Dendritic cell treated with granulocyte-macrophage colony-stimulating factor and Interleukin-4, amounts not matched to agents 40 ng/mL and 50 ng/mL, for 4 days (primary cell): ENCODE measurements at regions not wholly inside any gene's neighbourhood (a gene's known extent, or its start where the extent isn't known, plus 50 kb on each side); places are given as distances from the start of the nearest gene placed in this dataset.

Experiments
- H3K27ac Mint-ChIP-seq: one replicate; pipeline ENCODE4 v1.8.0; 2022; ENCODE audit warnings: mild to moderate bottlenecking, mixed read lengths
- H3K27me3 Mint-ChIP-seq: one replicate; pipeline ENCODE4 v1.8.0; 2022; ENCODE audit warnings: mild to moderate bottlenecking, mixed read lengths
- H3K36me3 Mint-ChIP-seq: one replicate; pipeline ENCODE4 v1.8.0; 2022; ENCODE audit warnings: low read depth, mixed read lengths
- H3K4me1 Mint-ChIP-seq: one replicate; pipeline ENCODE4 v1.8.0; 2022; ENCODE audit warnings: low read depth, mixed read lengths
- H3K4me3 Mint-ChIP-seq: one replicate; pipeline ENCODE4 v1.8.0; 2022; ENCODE audit warnings: mild to moderate bottlenecking, moderate library complexity, mixed read lengths
- H3K9me3 Mint-ChIP-seq: one replicate; pipeline ENCODE4 v1.8.0; 2022; ENCODE audit warnings: mixed read lengths
- intact Hi-C: fragments of 100-400 bp; cut with micrococcal nuclease; formaldehyde crosslinking; loops from one replicate; pipeline ENCODE4 v1.15.0; 2022

DNA sequence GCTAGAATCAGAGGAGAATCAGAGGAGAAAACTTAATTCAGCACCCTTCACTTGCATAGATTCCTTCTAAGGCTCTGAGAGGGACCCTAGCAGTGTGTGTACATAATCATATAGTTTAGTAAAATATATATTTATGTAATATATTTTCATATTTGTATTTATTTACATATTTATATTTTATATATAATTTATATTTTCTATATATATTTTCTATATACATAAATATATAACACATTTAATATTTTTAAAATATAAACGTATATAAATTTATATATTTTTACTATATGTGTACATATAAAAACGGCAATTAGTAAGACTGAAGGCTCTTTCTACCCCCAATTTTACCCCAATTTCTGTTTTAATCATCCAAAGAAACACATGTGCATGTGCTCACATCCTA, 80.3 kb downstream of the NXPE2 start:
- no peak overlapping the region for H3K4me3 Mint-ChIP-seq
- intact Hi-C loops, result no loop called here
- no peaks in the 10 kb centered on the region for H3K36me3 Mint-ChIP-seq
- H3K4me1 Mint-ChIP-seq, result no peaks in the 10 kb centered on the region
- no peaks in the 10 kb centered on the region for H3K9me3 Mint-ChIP-seq
- no peaks in the 10 kb centered on the region for H3K27me3 Mint-ChIP-seq
- H3K27ac Mint-ChIP-seq, result no peak overlapping the region

- Mint-ChIP-seq H3K9me3 (no peaks in the 10 kb centered on the region), H3K36me3 (no peaks in the 10 kb centered on the region), H3K4me3 (no peak overlapping the region), H3K27ac (no peak overlapping the region), H3K27me3 (no peaks in the 10 kb centered on the region), H3K4me1 (no peaks in the 10 kb centered on the region)
- intact Hi-C loops, result loop anchor here (5.0 kb wide), 1 partner anchor 420 kb away; no protein-coding TSS in a partner anchor
Observed at GRCh38 chr11:114762408-114762807, 84.1 kb downstream of the NXPE2 start.

- H3K36me3 Mint-ChIP-seq, result no peaks in the 10 kb centered on the region
- H3K27me3 Mint-ChIP-seq, result no peaks in the 10 kb centered on the region
- intact Hi-C loops, result loop anchor here (5.0 kb wide), 1 partner anchor 422 kb away; no protein-coding TSS in a partner anchor
- H3K4me3 Mint-ChIP-seq, result no peak overlapping the region
- no peaks in the 10 kb centered on the region for H3K4me1 Mint-ChIP-seq
- no peak overlapping the region for H3K27ac Mint-ChIP-seq
- no peaks in the 10 kb centered on the region for H3K9me3 Mint-ChIP-seq
Observed at GRCh38 chr11:114764563-114764962, 86.2 kb downstream of the NXPE2 start.

DNA sequence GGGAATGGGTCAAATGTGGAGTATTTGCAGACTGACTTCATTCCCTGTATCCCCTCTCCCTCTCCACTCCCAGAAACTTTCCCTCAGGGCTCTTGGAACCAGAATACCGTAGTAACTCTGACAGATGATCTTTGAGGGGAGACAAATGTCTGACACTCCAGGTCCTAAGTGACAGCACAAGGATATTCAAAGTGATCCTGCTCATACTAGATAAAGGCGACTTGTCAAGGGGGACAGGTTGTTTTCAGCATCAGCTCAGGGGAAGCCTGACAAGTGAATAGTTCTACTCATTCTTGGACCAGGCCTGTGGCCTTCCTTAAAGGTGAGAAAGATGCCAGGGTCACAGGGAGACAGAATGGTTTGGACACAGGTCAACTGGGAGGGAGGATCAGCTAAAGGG, 92.8 kb downstream of the NXPE2 start:
- Mint-ChIP-seq H3K9me3 (no peaks in the 10 kb centered on the region), H3K36me3 (no peaks in the 10 kb centered on the region), H3K27ac (no peak overlapping the region), H3K4me1 (no peaks in the 10 kb centered on the region), H3K4me3 (no peak overlapping the region), H3K27me3 (peaks cover 2% of the 10 kb centered on the region)
- intact Hi-C loops, result no loop called here

GRCh38 chr11:114773541-114774338, 95.4 kb downstream of the NXPE2 start:
- Mint-ChIP-seq H3K9me3 (no peaks in the 10 kb centered on the region), H3K27ac (no peak overlapping the region), H3K36me3 (no peaks in the 10 kb centered on the region), H3K27me3 (peaks cover 2% of the 10 kb centered on the region), H3K4me1 (no peaks in the 10 kb centered on the region), H3K4me3 (no peak overlapping the region)
- intact Hi-C loops, result no loop called here

- H3K9me3 Mint-ChIP-seq, result no peaks in the 10 kb centered on the region
- H3K27me3 Mint-ChIP-seq, result peaks cover 2% of the 10 kb centered on the region
- no peak overlapping the region for H3K4me3 Mint-ChIP-seq
- no peaks in the 10 kb centered on the region for H3K4me1 Mint-ChIP-seq
- no peaks in the 10 kb centered on the region for H3K36me3 Mint-ChIP-seq
- no peak overlapping the region for H3K27ac Mint-ChIP-seq
- intact Hi-C loops, result no loop called here
Observed at GRCh38 chr11:114774599-114775361, 96.5 kb downstream of the NXPE2 start.

- H3K4me3 Mint-ChIP-seq, result no peak overlapping the region
- no peaks in the 10 kb centered on the region for H3K4me1 Mint-ChIP-seq
- H3K27ac Mint-ChIP-seq, result no peak overlapping the region
- H3K9me3 Mint-ChIP-seq, result no peaks in the 10 kb centered on the region
- no peaks in the 10 kb centered on the region for H3K36me3 Mint-ChIP-seq
- H3K27me3 Mint-ChIP-seq, result peaks cover 2% of the 10 kb centered on the region
- intact Hi-C loops, result no loop called here
Observed at GRCh38 chr11:114775875-114776621, 97.7 kb downstream of the NXPE2 start.

DNA sequence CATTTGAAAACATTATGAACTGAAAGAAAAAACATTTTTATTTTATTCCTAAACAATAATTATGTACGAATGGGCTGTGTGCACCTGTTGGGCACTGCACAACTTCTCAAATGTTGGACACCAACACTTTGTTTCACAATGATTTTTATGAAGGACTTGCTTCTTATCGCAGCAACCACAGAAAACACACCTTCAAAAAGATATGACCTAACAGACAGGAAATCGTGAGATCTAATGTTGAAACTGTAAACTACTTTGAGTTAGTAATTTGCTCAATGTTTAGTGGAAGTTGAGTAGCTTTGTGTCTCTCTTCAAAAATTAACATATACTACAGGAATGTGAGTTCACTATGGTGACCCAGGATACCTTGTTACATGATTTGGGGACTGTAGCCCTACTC, 98.6 kb downstream of the NXPE2 start:
- Mint-ChIP-seq H3K27me3 (peaks cover 2% of the 10 kb centered on the region), H3K4me1 (no peaks in the 10 kb centered on the region), H3K27ac (no peak overlapping the region), H3K36me3 (no peaks in the 10 kb centered on the region), H3K9me3 (no peaks in the 10 kb centered on the region), H3K4me3 (no peak overlapping the region)
- intact Hi-C loops, result no loop called here

DNA sequence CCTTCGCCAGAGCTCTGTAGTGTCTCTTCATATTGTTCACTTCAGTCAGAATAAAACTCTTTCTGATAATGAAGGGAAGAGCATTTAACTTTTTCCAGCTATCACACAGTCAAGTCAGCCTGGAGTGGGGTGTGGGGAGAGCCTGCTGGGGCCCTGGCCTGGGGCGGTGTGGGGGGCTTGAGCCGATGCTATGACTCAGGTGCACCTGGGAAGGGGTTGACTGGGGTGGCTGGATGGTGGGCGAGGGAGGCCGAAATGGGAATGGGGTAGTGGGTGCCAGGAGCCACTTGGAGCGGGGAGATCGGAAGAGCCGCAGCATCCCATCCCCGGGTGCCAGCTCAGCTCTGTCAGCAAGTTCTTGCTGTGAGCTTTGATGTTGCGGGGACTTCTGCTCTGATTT, 100.9 kb downstream of the NXPE2 start:
- Mint-ChIP-seq H3K36me3 (no peaks in the 10 kb centered on the region), H3K4me3 (no peak overlapping the region), H3K9me3 (no peaks in the 10 kb centered on the region), H3K27ac (no peak overlapping the region), H3K27me3 (no peaks in the 10 kb centered on the region), H3K4me1 (no peaks in the 10 kb centered on the region)
- intact Hi-C loops, result no loop called here

- intact Hi-C loops, result no loop called here
- H3K9me3 Mint-ChIP-seq, result no peaks in the 10 kb centered on the region
Observed at GRCh38 chr11:114782650-114783310, 104.5 kb downstream of the NXPE2 start.

GRCh38 chr11:114783805-114784204, 105.5 kb downstream of the NXPE2 start:
- Mint-ChIP-seq H3K36me3 (no peaks in the 10 kb centered on the region), H3K27me3 (no peaks in the 10 kb centered on the region), H3K4me1 (no peaks in the 10 kb centered on the region), H3K9me3 (no peaks in the 10 kb centered on the region), H3K27ac (no peak overlapping the region), H3K4me3 (no peak overlapping the region)
- intact Hi-C loops, result no loop called here

More at GRCh38 chr11:114782650-114783310, 104.5 kb downstream of the NXPE2 start:
- no peaks in the 10 kb centered on the region for H3K27me3 Mint-ChIP-seq
- no peaks in the 10 kb centered on the region for H3K4me1 Mint-ChIP-seq
- no peaks in the 10 kb centered on the region for H3K36me3 Mint-ChIP-seq
- H3K27ac Mint-ChIP-seq, result no peak overlapping the region
- H3K4me3 Mint-ChIP-seq, result no peak overlapping the region

GRCh38 chr11:114784216-114784615, 105.9 kb downstream of the NXPE2 start:
- Mint-ChIP-seq H3K27me3 (no peaks in the 10 kb centered on the region), H3K4me3 (no peak overlapping the region), H3K9me3 (no peaks in the 10 kb centered on the region), H3K4me1 (no peaks in the 10 kb centered on the region), H3K36me3 (no peaks in the 10 kb centered on the region), H3K27ac (no peak overlapping the region)
- intact Hi-C loops, result no loop called here

DNA sequence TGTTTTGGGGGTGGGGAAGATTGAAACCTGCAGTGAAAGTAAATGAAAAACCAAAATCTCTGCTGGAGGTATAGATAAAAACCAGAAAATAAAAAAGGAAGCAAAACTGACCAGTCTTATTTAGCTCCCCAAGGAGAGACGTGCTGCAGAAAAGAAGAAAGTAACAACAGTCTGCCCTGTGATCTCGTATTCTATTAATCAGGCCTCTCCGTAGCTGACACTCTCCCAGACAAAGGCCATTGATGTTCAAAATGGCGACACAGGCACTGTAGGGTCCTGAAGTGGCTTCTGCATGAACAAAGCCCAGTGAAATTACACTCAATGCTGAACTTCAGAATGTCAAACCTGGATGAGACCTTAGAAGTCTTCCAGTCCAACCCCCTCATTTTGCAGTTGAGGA, 106.6 kb downstream of the NXPE2 start:
- no peaks in the 10 kb centered on the region for H3K4me1 Mint-ChIP-seq
- H3K27ac Mint-ChIP-seq, result no peak overlapping the region
- H3K9me3 Mint-ChIP-seq, result no peaks in the 10 kb centered on the region
- intact Hi-C loops, result no loop called here
- H3K36me3 Mint-ChIP-seq, result no peaks in the 10 kb centered on the region
- H3K27me3 Mint-ChIP-seq, result no peaks in the 10 kb centered on the region
- H3K4me3 Mint-ChIP-seq, result no peak overlapping the region
